Tibial nerve (tissue), 4 donors: ENCODE measurements at regions not wholly inside any gene's neighbourhood (a gene's known extent, or its start where the extent isn't known, plus 50 kb on each side); places are given as distances from the start of the nearest gene placed in this dataset.

Source experiments
- DNase-seq, 2 donors: peaks; one replicate each; pipeline ENCODE4 v3.0.0-alpha.2; 2019; ENCODE audit warnings: low spot score in 2 of 2
- H3K27ac ChIP-seq, 4 donors: fragments of 200-600 bp; sonication (generic) in 3 of 4; one replicate each; pipeline ENCODE4 v1.5.1; 2017 to 2019; ENCODE audit warnings: mild to moderate bottlenecking in 1 of 4
- H3K27me3 ChIP-seq, 2 donors: fragments of 200-600 bp; sonication (generic) in 1 of 2; one replicate each; pipeline versions ENCODE4 v1.5.1 to v1.6.0; 2017 to 2019
- H3K36me3 ChIP-seq, 3 donors: fragments of 200-600 bp; sonication (generic); one replicate each; pipeline ENCODE4 v1.5.1; 2018 to 2019
- H3K4me1 ChIP-seq, 4 donors: fragments of 200-600 bp; sonication (generic) in 3 of 4; one replicate each; pipeline ENCODE4 v1.5.1; 2017 to 2019
- H3K4me3 ChIP-seq, 4 donors: fragments of 200-600 bp; sonication (generic) in 3 of 4; one replicate each; pipeline ENCODE4 v1.5.1; 2017 to 2019; ENCODE audit warnings: mild to moderate bottlenecking in 1 of 4, moderate library complexity in 1 of 4
- H3K9me3 ChIP-seq, 4 donors: fragments of 200-600 bp; sonication (generic) in 3 of 4; one replicate each; pipeline ENCODE4 v1.5.1; 2017 to 2019
- EP300 ChIP-seq, 2 donors: sonication (generic); formaldehyde crosslinking; IDR thresholded peaks; one replicate each; pipeline ENCODE4 v1.6.1; 2017; ENCODE audit warnings: antibody characterized with exemption in 2 of 2, mild to moderate bottlenecking in 1 of 2
- POLR2A ChIP-seq, 2 donors: fragments of 450-650 bp; IDR thresholded peaks; one replicate each; pipeline ENCODE4 v1.6.1; 2017; ENCODE audit warnings: antibody characterized with exemption in 2 of 2, mild to moderate bottlenecking in 2 of 2, moderate library complexity in 2 of 2
- WGBS, 2 donors: methylation state at CpG; one replicate each; pipeline ENCODE4 v1.1.5; 2018; 5-methylcytosine and 5-hydroxymethylcytosine counted together
- TF ChIP-seq, protein P1 (sequence below), 5 experiments: fragments of 200-600 bp in 3 of 5; fragments of 450-650 bp in 2 of 5; sonication (generic) in 3 of 5; IDR thresholded peaks; one replicate each; pipeline ENCODE4 v1.5.1; 2016 to 2019; ENCODE audit warnings: antibody characterized with exemption in 5 of 5, mild to moderate bottlenecking in 3 of 5, moderate library complexity in 2 of 5

DNA sequence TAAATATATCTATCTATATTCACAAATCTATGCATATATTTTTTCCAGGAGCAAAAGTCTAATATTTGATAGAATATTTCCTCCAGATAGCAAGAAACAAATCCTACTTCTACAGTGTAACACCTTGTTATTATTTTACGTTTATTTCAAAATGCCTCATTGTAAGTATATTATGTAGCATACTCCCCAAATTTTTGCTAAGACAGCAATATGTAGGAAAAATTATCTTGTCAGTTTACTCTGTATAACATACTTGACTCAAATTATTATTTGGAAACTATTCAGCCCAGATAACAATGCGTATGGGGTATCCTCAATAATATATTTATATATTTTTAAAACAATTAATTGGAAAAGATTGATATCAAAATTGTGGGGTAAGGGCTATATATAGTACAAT lies 313.2 kb downstream of the NR4A2 start:
- Histone ChIP-seq H3K4me3 (no peak overlapping the region), H3K27ac (no peak overlapping the region), H3K36me3 (no peaks in the 10 kb centered on the region), H3K4me1 (peaks cover 0 to 13% (median 3%) of the 10 kb centered on the region in 4 donors), H3K27me3 (no peaks in the 10 kb centered on the region), H3K9me3 (no peaks in the 10 kb centered on the region)
- TF ChIP-seq POLR2A (IDR thresholded peaks at IDR 0.05): no peak
- DNase-seq: no peak
- 97 to 100% methylated on average over 2 of the region's 2 CpGs for WGBS, 2 donors

DNA sequence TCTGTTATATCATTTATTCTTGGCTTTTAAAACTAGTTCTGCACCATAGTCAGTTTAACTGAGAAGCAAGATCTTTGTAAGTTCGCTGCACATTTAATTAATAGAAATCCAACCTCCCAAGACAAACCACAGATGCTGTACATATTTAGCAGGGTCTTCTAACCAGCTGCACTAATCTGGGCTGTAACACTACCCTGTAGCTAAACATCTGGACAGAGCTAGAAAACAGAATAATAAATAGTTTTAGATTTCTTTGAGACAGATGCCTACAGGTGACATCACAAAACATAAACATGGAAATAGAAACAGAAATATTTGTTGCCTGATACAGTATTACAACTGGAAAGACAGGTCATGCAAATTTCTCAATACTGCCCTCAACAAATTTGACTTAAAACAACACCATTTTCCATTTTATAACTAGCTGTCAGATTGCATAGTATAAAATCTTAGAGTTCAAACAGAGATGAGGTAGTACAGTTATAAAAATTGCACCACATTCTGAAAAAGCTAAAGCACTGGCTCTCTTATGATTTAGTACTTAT lies 315.1 kb downstream of the NR4A2 start:
- WGBS, 2 donors: 64 to 75% methylated on average over 1 of the region's 1 CpG
- no peak for DNase-seq
- H3K4me3 ChIP-seq: no peak overlapping the region
- TF ChIP-seq, protein P1, sequence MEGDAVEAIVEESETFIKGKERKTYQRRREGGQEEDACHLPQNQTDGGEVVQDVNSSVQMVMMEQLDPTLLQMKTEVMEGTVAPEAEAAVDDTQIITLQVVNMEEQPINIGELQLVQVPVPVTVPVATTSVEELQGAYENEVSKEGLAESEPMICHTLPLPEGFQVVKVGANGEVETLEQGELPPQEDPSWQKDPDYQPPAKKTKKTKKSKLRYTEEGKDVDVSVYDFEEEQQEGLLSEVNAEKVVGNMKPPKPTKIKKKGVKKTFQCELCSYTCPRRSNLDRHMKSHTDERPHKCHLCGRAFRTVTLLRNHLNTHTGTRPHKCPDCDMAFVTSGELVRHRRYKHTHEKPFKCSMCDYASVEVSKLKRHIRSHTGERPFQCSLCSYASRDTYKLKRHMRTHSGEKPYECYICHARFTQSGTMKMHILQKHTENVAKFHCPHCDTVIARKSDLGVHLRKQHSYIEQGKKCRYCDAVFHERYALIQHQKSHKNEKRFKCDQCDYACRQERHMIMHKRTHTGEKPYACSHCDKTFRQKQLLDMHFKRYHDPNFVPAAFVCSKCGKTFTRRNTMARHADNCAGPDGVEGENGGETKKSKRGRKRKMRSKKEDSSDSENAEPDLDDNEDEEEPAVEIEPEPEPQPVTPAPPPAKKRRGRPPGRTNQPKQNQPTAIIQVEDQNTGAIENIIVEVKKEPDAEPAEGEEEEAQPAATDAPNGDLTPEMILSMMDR (IDR thresholded peaks at IDR 0.05): no peak
- TF ChIP-seq POLR2A (IDR thresholded peaks at IDR 0.05): no peak
- TF ChIP-seq EP300 (IDR thresholded peaks at IDR 0.05): no peak
- H3K9me3 ChIP-seq: no peaks in the 10 kb centered on the region
- H3K36me3 ChIP-seq: no peaks in the 10 kb centered on the region
- no peaks in the 10 kb centered on the region for H3K27me3 ChIP-seq
- peaks cover 0 to 13% (median 3%) of the 10 kb centered on the region in 4 donors for H3K4me1 ChIP-seq
- no peak overlapping the region for H3K27ac ChIP-seq

DNA sequence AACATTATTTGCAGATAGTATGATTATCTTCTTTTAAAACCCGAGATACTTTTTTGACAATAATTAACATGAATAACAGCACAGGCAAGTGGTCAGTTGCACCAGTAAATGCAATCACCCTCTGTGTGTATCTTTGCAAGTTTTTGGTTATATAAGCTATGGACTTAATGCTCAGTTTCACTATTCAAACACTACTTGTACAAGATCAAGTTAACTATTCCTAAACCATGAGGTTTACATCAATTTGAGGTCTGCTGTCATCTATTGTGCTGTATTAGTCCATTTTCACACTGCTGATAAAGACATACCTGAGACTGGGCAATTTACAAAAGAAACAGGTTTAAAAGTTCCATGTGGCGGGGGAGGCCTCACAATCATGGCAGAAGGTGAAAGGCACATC lies 323.2 kb downstream of the NR4A2 start:
- WGBS, 2 donors: 86 to 92% methylated on average over 2 of the region's 2 CpGs
- Histone ChIP-seq H3K27ac (no peak overlapping the region), H3K4me1 (no peaks in the 10 kb centered on the region), H3K36me3 (no peaks in the 10 kb centered on the region), H3K9me3 (peaks cover 0 to 7% (median 0%) of the 10 kb centered on the region in 4 donors), H3K27me3 (no peaks in the 10 kb centered on the region), H3K4me3 (no peak overlapping the region)
- TF ChIP-seq, protein P1 (IDR thresholded peaks at IDR 0.05): no peak
- TF ChIP-seq EP300 (IDR thresholded peaks at IDR 0.05) (no peak), POLR2A (IDR thresholded peaks at IDR 0.05) (no peak)
- no peak for DNase-seq

DNA sequence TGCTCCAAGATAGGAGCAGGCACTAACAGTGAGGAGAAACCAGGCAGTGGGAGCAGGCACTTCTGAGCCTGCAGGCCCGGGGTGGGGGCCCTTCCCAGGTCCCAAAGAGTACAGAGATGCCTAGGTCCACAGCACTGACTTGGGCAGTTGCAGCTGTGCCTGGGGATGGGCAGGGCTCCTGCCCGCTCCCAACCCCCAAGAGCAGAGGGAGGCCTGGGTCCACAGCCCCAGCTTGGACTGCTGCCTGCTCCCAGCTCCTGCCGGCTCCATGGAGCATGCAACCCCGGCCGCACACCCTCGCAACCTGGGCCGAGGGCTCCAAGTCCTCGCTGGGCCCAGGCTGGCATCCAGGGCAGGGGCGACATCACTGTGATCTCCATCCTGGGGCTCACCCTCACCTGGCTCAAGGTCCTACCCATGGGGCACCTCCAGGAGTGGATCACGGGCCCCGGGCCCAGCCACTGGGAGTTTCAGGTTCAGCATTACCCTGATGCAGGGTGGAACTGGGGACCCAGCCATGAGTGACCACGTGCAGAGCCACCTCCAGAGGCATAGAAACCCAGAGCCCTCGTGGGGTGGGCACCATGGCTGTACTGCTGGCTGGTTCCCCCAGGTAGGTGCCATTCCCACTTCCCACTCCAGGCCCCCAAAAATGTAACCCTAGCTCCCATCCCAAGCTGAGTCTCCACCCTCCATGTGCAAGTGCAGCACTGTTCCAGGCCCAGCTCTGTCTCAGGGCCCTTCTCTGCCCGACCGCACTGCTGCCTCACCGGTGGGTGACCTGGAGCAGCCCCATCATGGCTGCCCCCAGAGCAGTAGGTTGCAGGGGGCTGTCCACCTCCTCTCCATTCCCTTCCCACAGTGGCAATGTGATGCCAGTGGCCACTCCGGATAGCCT lies 325.6 kb downstream of the NR4A2 start:
- WGBS, 2 donors: 92 to 96% methylated on average over 16 to 17 of the region's 17 CpGs
- H3K9me3 ChIP-seq: peaks cover 0 to 7% (median 0%) of the 10 kb centered on the region in 4 donors
- no peak for DNase-seq
- H3K36me3 ChIP-seq: no peaks in the 10 kb centered on the region
- H3K27me3 ChIP-seq: no peaks in the 10 kb centered on the region
- TF ChIP-seq POLR2A (IDR thresholded peaks at IDR 0.05) (no peak), EP300 (IDR thresholded peaks at IDR 0.05) (no peak)
- TF ChIP-seq, protein P1 (IDR thresholded peaks at IDR 0.05): no peak
- no peaks in the 10 kb centered on the region for H3K4me1 ChIP-seq
- H3K4me3 ChIP-seq: no peak overlapping the region
- no peak overlapping the region for H3K27ac ChIP-seq

DNA sequence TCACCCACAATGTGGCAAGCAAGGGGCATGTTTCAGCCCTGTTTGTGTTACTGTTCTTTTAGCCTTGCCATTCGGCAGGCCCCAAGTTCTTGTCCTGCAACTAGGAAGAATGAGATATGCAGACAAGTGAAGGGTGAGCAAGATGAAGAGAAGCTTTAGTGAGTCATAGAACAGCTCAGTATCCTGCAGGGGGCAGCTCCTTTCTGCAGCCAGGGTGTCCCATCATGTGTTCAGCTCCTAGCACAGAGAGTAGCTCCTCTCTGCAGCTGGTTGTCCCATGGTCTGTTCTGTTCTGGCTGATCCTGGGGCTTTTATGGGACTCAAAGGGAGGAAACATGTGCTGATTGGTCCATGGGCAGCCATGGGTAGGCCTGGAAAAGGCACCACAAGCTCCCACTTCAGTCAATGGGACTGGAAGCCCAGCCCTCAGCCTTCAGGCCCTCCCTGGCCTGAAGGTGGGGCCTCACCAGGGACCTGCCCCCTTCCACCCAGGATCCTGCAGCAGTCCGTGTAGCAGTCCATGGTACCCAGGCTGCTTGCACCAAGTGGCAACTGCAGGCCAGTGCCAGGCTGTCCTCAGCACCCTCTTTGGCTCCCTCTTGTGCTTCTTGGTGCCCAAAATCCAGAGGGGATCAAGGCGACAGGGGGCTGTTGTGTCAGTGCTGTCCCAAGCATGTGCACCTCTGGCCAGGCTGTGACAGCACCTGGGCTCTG lies 326.4 kb downstream of the NR4A2 start:
- TF ChIP-seq, protein P1 (IDR thresholded peaks at IDR 0.05): no peak
- TF ChIP-seq EP300 (IDR thresholded peaks at IDR 0.05) (no peak), POLR2A (IDR thresholded peaks at IDR 0.05) (no peak)
- WGBS, 2 donors: 90 to 92% methylated on average over 2 to 3 of the region's 3 CpGs
- no peaks in the 10 kb centered on the region for H3K4me1 ChIP-seq
- H3K9me3 ChIP-seq: peaks cover 0 to 7% (median 0%) of the 10 kb centered on the region in 4 donors
- no peak for DNase-seq
- H3K27me3 ChIP-seq: no peaks in the 10 kb centered on the region
- no peak overlapping the region for H3K4me3 ChIP-seq
- H3K27ac ChIP-seq: no peak overlapping the region
- no peaks in the 10 kb centered on the region for H3K36me3 ChIP-seq
